Endothelial cell (in vitro differentiated cells): ENCODE measurements at regions not wholly inside any gene's neighbourhood (a gene's known extent, or its start where the extent isn't known, plus 50 kb on each side); places are given as distances from the start of the nearest gene placed in this dataset.

Experiments
- DNase-seq: peaks from one replicate; pipeline ENCODE4 v3.0.0; 2021; ENCODE audit warnings: low spot score
- H3K27ac Mint-ChIP-seq: one replicate; pipeline ENCODE4 v1.8.0; 2021; ENCODE audit warnings: mixed read lengths, inconsistent platforms; ENCODE audit not compliant: unreplicated experiment
- H3K27me3 Mint-ChIP-seq: one replicate; pipeline ENCODE4 v1.8.0; 2021; ENCODE audit warnings: mild to moderate bottlenecking, moderate library complexity, mixed read lengths, inconsistent platforms; ENCODE audit not compliant: unreplicated experiment
- H3K36me3 Mint-ChIP-seq: one replicate; pipeline ENCODE4 v1.8.0; 2021; ENCODE audit warnings: mild to moderate bottlenecking, low read depth, mixed read lengths, inconsistent platforms; ENCODE audit not compliant: unreplicated experiment
- H3K4me1 Mint-ChIP-seq: one replicate; pipeline ENCODE4 v1.8.0; 2021; ENCODE audit warnings: mild to moderate bottlenecking, mixed read lengths, inconsistent platforms; ENCODE audit not compliant: unreplicated experiment
- H3K4me3 Mint-ChIP-seq: one replicate; pipeline ENCODE4 v1.8.0; 2021; ENCODE audit warnings: mild to moderate bottlenecking, mixed read lengths, inconsistent platforms; ENCODE audit not compliant: unreplicated experiment
- H3K9me3 Mint-ChIP-seq: one replicate; pipeline ENCODE4 v1.8.0; 2021; ENCODE audit warnings: mixed read lengths, inconsistent platforms; ENCODE audit not compliant: unreplicated experiment
- TF ChIP-seq, protein P1 (sequence below): fragments of 200-600 bp; sonication (generic); IDR thresholded peaks from one replicate; pipeline ENCODE4 v1.5.0; 2021; ENCODE audit warnings: antibody characterized with exemption; ENCODE audit not compliant: unreplicated experiment

DNA sequence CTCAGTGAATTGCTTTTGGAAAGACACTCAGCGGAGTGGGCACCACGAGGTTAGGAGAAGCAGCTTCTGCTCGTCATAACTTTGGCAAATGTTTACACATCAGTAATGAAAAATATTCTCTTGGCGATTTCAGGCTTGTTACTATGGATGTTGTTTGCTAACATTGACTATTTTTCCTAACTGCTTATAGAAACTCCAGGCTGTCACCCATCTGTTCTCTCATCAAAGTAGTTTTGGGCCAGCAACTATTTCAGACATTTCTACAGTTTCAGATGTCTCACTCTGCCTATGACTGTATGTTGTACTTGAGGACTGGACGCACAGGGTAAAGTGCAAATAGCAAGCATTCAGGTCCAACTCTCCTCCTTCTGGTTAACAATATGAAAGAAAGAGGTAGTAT, 346.7 kb downstream of the TRIML1 start:
- no peaks in the 10 kb centered on the region for H3K4me1 Mint-ChIP-seq
- H3K9me3 Mint-ChIP-seq: no peaks in the 10 kb centered on the region
- TF ChIP-seq, protein P1, sequence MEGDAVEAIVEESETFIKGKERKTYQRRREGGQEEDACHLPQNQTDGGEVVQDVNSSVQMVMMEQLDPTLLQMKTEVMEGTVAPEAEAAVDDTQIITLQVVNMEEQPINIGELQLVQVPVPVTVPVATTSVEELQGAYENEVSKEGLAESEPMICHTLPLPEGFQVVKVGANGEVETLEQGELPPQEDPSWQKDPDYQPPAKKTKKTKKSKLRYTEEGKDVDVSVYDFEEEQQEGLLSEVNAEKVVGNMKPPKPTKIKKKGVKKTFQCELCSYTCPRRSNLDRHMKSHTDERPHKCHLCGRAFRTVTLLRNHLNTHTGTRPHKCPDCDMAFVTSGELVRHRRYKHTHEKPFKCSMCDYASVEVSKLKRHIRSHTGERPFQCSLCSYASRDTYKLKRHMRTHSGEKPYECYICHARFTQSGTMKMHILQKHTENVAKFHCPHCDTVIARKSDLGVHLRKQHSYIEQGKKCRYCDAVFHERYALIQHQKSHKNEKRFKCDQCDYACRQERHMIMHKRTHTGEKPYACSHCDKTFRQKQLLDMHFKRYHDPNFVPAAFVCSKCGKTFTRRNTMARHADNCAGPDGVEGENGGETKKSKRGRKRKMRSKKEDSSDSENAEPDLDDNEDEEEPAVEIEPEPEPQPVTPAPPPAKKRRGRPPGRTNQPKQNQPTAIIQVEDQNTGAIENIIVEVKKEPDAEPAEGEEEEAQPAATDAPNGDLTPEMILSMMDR: no peak

DNA sequence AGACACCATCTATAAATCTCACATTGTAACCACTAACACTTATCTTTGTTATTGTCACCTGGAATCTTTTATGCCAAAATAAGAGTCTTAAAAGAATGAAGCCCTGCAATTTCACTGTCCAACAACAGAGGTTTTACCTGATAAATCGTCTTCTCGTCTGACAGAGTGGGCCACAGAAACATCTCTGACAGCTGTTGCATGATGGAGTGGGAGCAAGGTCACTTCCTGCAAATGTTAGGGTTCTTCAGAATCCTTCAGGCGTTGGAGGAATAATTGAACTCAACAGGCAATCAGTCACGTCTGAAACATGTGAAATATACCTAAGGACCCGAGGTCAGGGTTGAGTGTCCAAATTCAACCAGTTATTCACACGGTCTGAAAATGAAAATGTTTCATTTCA, 353.6 kb downstream of the TRIML1 start:
- H3K36me3 Mint-ChIP-seq: no peaks in the 10 kb centered on the region
- no peaks in the 10 kb centered on the region for H3K4me1 Mint-ChIP-seq
- no peak overlapping the region for H3K4me3 Mint-ChIP-seq
- TF ChIP-seq, protein P1: no peak
- DNase-seq: no peak
- H3K27me3 Mint-ChIP-seq: no peaks in the 10 kb centered on the region
- no peak overlapping the region for H3K27ac Mint-ChIP-seq
- H3K9me3 Mint-ChIP-seq: no peaks in the 10 kb centered on the region

More for the DNA sequence above, 346.7 kb downstream of the TRIML1 start:
- no peak for DNase-seq
- Mint-ChIP-seq H3K27ac (no peak overlapping the region), H3K36me3 (no peaks in the 10 kb centered on the region), H3K4me3 (no peak overlapping the region), H3K27me3 (peaks cover 5% of the 10 kb centered on the region)

DNA sequence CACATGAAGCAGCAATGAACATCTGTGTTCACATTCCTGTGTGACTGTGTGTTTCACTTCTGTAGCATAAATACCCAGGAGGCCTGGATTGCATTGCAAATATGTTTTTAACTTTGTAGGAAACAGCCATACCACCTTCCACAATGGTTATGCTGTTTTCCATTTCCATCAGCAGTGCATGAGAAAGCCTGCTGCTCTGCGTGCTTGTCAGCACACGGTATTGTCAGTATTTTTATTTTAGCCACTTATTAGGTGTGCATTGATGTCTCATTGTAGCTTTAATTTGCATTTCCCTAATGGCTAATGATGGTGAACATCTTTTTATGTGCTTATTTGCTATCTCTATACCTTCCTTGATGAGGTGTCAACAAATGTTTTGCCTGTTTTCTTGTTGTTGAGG, 355.9 kb downstream of the TRIML1 start:
- Mint-ChIP-seq H3K27ac (no peak overlapping the region), H3K4me3 (no peak overlapping the region), H3K27me3 (no peaks in the 10 kb centered on the region), H3K4me1 (no peaks in the 10 kb centered on the region), H3K9me3 (no peaks in the 10 kb centered on the region), H3K36me3 (no peaks in the 10 kb centered on the region)
- DNase-seq: no peak
- TF ChIP-seq, protein P1: no peak

DNA sequence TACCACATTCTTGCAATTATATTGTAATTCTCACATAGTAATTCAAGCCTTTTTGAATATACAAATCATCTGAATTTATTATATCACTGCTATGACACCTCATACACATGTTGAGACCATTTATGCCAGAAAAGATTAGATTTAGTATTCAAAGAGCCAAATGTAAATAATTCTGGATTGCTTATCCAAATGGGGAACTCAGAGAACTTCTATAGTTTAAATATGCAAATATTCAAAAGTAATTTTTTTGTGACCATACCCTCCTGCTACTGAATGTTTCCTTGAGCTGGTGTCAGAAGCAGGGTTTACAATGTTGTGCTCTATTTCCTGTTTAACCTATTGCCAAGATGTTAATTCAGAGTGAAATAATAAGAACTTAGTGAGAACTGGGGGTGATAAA, 372.2 kb downstream of the TRIML1 start:
- no peaks in the 10 kb centered on the region for H3K36me3 Mint-ChIP-seq
- no peaks in the 10 kb centered on the region for H3K27me3 Mint-ChIP-seq
- H3K4me3 Mint-ChIP-seq: no peak overlapping the region
- no peaks in the 10 kb centered on the region for H3K4me1 Mint-ChIP-seq
- TF ChIP-seq, protein P1: no peak
- no peaks in the 10 kb centered on the region for H3K9me3 Mint-ChIP-seq
- no peak overlapping the region for H3K27ac Mint-ChIP-seq
- no peak for DNase-seq

DNA sequence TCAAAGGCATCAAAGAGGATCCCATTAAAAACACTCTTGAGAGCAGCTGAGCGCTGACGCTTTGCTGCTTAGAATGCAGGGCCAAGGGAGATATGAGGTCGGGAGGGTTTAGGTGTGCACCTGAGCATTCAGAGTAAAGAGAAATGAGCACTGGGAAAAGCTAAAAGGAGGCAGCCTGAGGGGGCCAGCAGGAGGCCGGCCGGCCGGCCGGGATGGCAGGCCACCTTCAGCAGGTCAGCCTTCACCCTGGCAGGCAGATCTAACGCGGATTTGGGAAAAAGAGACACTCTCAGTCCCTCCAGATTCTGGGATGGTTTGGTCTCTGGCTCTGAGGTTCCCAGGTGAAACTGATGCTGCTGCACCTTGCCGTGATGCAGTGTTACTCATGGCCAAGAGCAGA, 393.5 kb downstream of the TRIML1 start:
- no peaks in the 10 kb centered on the region for H3K27me3 Mint-ChIP-seq
- TF ChIP-seq, protein P1: no peak
- no peaks in the 10 kb centered on the region for H3K4me1 Mint-ChIP-seq
- no peak overlapping the region for H3K4me3 Mint-ChIP-seq
- H3K9me3 Mint-ChIP-seq: no peaks in the 10 kb centered on the region
- H3K36me3 Mint-ChIP-seq: no peaks in the 10 kb centered on the region
- no peak overlapping the region for H3K27ac Mint-ChIP-seq
- DNase-seq: no peak
